Spleen (tissue), 7 donors: ENCODE measurements at regions not wholly inside any gene's neighbourhood (a gene's known extent, or its start where the extent isn't known, plus 50 kb on each side); places are given as distances from the start of the nearest gene placed in this dataset.

Source experiments
- POLR2A ChIP-seq, 3 donors: fragments of 450-650 bp; IDR thresholded peaks; one replicate each; pipeline ENCODE4 v1.5.1; 2017; ENCODE audit warnings: antibody characterized with exemption in 3 of 3, mild to moderate bottlenecking in 1 of 3
- POLR2AphosphoS5 ChIP-seq, 3 donors: sonication (generic); formaldehyde crosslinking; IDR thresholded peaks; one replicate each; pipeline ENCODE4 v1.5.1; 2017; ENCODE audit warnings: antibody characterized with exemption in 3 of 3
- TF ChIP-seq, protein P1 (sequence below), 11 experiments: fragments of 200-600 bp in 7 of 11; fragments of 450-650 bp in 4 of 11; sonication (generic) in 4 of 11; IDR thresholded peaks in 8 of 11; conservative IDR thresholded peaks in 3 of 11; 1 replicate in 7 of 11; 2 replicates in 4 of 11; pipeline versions ENCODE4 v1.4.0 to v1.8.0; 2016 to 2021; ENCODE audit warnings: antibody characterized with exemption in 11 of 11, inconsistent platforms in 4 of 11, mild to moderate bottlenecking in 1 of 11
- donor health status: DM: no; HTN: no; CAD: no; lungs with moderate emphysema.
- donor health status: DM: no; HTN: no; CAD: no.
- donor health status: DM: no; HTN: no; CAD: no.

DNA sequence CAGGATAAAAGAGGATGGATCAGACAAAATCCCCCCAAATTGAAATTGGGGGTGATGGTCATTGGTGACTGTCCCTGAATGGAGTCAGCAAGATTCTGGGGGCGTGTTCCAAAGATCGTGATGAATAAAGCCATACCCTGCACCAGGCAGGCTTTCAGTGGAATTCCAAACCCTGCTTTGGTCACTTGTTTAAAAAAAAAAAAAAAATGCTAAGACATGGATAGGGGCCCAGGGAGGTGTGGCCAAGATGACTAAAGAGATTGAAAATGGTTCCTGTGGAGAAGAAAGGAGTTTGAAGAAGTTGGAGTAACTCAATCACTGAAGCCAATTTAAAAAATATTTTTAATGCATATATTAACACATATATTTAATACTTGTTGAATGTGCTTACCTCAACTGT lies 161.4 kb upstream of the KCNG1 start:
- TF ChIP-seq, protein P1, sequence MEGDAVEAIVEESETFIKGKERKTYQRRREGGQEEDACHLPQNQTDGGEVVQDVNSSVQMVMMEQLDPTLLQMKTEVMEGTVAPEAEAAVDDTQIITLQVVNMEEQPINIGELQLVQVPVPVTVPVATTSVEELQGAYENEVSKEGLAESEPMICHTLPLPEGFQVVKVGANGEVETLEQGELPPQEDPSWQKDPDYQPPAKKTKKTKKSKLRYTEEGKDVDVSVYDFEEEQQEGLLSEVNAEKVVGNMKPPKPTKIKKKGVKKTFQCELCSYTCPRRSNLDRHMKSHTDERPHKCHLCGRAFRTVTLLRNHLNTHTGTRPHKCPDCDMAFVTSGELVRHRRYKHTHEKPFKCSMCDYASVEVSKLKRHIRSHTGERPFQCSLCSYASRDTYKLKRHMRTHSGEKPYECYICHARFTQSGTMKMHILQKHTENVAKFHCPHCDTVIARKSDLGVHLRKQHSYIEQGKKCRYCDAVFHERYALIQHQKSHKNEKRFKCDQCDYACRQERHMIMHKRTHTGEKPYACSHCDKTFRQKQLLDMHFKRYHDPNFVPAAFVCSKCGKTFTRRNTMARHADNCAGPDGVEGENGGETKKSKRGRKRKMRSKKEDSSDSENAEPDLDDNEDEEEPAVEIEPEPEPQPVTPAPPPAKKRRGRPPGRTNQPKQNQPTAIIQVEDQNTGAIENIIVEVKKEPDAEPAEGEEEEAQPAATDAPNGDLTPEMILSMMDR (IDR thresholded peaks at IDR 0.05 in 8 of 11, conservative IDR thresholded peaks at IDR 0.05 in 3 of 11), result no peak
- no peak for TF ChIP-seq POLR2AphosphoS5 (IDR thresholded peaks at IDR 0.05)
- no peak for TF ChIP-seq POLR2A (IDR thresholded peaks at IDR 0.05)
